ENCODE measurements at regions not wholly inside any gene's neighbourhood (a gene's known extent, or its start where the extent isn't known, plus 50 kb on each side); places are given as distances from the start of the nearest gene placed in this dataset.

- Mint-ChIP-seq H3K4me3 (ENCODE audit: low read depth, unreplicated experiment) (no peak overlapping the region), H3K27me3 (ENCODE audit: unreplicated experiment) (no peaks in the 10 kb centered on the region), H3K4me1 (ENCODE audit: low read depth, unreplicated experiment) (peaks cover 12% of the 10 kb centered on the region), H3K9me3 (ENCODE audit: low read depth, unreplicated experiment) (no peaks in the 10 kb centered on the region), H3K27ac (ENCODE audit: unreplicated experiment) (no peak overlapping the region), H3K36me3 (ENCODE audit: insufficient read depth, unreplicated experiment) (peaks cover 6% of the 10 kb centered on the region)
- CTCF ChIA-PET = interaction anchor here (0.6 kb wide), 2 partner anchors 24 to 122 kb away, joined by 3 to 5 read pairs; no protein-coding TSS in a partner anchor
- TF ChIP-seq, protein P1, sequence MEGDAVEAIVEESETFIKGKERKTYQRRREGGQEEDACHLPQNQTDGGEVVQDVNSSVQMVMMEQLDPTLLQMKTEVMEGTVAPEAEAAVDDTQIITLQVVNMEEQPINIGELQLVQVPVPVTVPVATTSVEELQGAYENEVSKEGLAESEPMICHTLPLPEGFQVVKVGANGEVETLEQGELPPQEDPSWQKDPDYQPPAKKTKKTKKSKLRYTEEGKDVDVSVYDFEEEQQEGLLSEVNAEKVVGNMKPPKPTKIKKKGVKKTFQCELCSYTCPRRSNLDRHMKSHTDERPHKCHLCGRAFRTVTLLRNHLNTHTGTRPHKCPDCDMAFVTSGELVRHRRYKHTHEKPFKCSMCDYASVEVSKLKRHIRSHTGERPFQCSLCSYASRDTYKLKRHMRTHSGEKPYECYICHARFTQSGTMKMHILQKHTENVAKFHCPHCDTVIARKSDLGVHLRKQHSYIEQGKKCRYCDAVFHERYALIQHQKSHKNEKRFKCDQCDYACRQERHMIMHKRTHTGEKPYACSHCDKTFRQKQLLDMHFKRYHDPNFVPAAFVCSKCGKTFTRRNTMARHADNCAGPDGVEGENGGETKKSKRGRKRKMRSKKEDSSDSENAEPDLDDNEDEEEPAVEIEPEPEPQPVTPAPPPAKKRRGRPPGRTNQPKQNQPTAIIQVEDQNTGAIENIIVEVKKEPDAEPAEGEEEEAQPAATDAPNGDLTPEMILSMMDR (IDR thresholded peaks at IDR 0.05; ENCODE audit: unreplicated experiment) = no peak
- intact Hi-C loops (cut with micrococcal nuclease; ENCODE audit: unreplicated experiment) = no loop called here
- no peak for DNase-seq
- no TSS peak for BruUV-seq (replicated peaks)
These were observed 200.0 kb downstream of the LY86 start for GRCh38 chr6:6788394-6789032.

GRCh38 chr6:6790393-6790792 lies 201.9 kb downstream of the LY86 start:
- H3K27ac Mint-ChIP-seq (ENCODE audit: unreplicated experiment) = no peak overlapping the region
- CTCF ChIA-PET = interaction anchor here (1.0 kb wide), 1 partner anchor 31 kb away, joined by 3 read pairs; no protein-coding TSS in a partner anchor
- H3K4me3 Mint-ChIP-seq (ENCODE audit: low read depth, unreplicated experiment) = no peak overlapping the region
- peaks cover 6% of the 10 kb centered on the region for H3K36me3 Mint-ChIP-seq (ENCODE audit: insufficient read depth, unreplicated experiment)
- H3K9me3 Mint-ChIP-seq (ENCODE audit: low read depth, unreplicated experiment) = no peaks in the 10 kb centered on the region
- no peak for DNase-seq
- no TSS peak for BruUV-seq (replicated peaks)
- H3K27me3 Mint-ChIP-seq (ENCODE audit: unreplicated experiment) = no peaks in the 10 kb centered on the region
- intact Hi-C loops (cut with micrococcal nuclease; ENCODE audit: unreplicated experiment) = no loop called here
- H3K4me1 Mint-ChIP-seq (ENCODE audit: low read depth, unreplicated experiment) = peaks cover 12% of the 10 kb centered on the region
- TF ChIP-seq, protein P1 (IDR thresholded peaks at IDR 0.05; ENCODE audit: unreplicated experiment) = no peak

DNA sequence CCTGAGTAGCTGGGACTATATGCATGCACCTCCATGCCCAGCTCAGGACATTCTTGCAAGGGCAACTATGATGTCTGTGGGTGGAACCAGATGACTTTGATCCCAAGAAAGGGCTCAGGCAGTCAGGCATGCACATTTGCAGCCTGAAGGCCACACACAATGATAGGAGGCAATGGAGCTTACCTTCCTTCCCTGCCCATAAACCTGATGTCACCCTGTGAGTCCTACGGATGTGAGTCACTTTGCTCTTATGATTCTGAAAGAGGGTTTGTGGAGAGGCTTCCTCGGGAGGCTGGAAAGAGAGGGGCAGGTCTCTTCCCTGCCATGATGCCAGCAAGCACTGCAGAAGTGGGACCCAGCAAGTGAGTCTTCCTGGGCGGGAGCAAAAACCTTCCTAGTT lies 202.4 kb downstream of the LY86 start:
- no peak overlapping the region for H3K4me3 Mint-ChIP-seq (ENCODE audit: low read depth, unreplicated experiment)
- CTCF ChIA-PET = interaction anchor here (1.0 kb wide), 1 partner anchor 32 kb away, joined by 3 read pairs; no protein-coding TSS in a partner anchor
- TF ChIP-seq, protein P1 (IDR thresholded peaks at IDR 0.05; ENCODE audit: unreplicated experiment) = no peak
- H3K4me1 Mint-ChIP-seq (ENCODE audit: low read depth, unreplicated experiment) = peaks cover 12% of the 10 kb centered on the region
- intact Hi-C loops (cut with micrococcal nuclease; ENCODE audit: unreplicated experiment) = no loop called here
- no TSS peak for BruUV-seq (replicated peaks)
- H3K27me3 Mint-ChIP-seq (ENCODE audit: unreplicated experiment) = no peaks in the 10 kb centered on the region
- H3K27ac Mint-ChIP-seq (ENCODE audit: unreplicated experiment) = no peak overlapping the region
- no peak for DNase-seq
- H3K9me3 Mint-ChIP-seq (ENCODE audit: low read depth, unreplicated experiment) = no peaks in the 10 kb centered on the region
- peaks cover 6% of the 10 kb centered on the region for H3K36me3 Mint-ChIP-seq (ENCODE audit: insufficient read depth, unreplicated experiment)

GRCh38 chr6:6793388-6794250 lies 205.1 kb downstream of the LY86 start:
- no peaks in the 10 kb centered on the region for H3K27me3 Mint-ChIP-seq (ENCODE audit: unreplicated experiment)
- no peak overlapping the region for H3K27ac Mint-ChIP-seq (ENCODE audit: unreplicated experiment)

More at GRCh38 chr6:6793388-6794250, 205.1 kb downstream of the LY86 start:
- DNase-seq = no peak
- no peak overlapping the region for H3K4me3 Mint-ChIP-seq (ENCODE audit: low read depth, unreplicated experiment)
- TF ChIP-seq, protein P1 (IDR thresholded peaks at IDR 0.05; ENCODE audit: unreplicated experiment) = no peak
- CTCF ChIA-PET = interaction anchor here (1.2 kb wide), 1 partner anchor 12 kb away, joined by 5 read pairs; no protein-coding TSS in a partner anchor
- H3K4me1 Mint-ChIP-seq (ENCODE audit: low read depth, unreplicated experiment) = peaks cover 12% of the 10 kb centered on the region
- no TSS peak for BruUV-seq (replicated peaks)
- intact Hi-C loops (cut with micrococcal nuclease; ENCODE audit: unreplicated experiment) = no loop called here
- H3K36me3 Mint-ChIP-seq (ENCODE audit: insufficient read depth, unreplicated experiment) = peaks cover 6% of the 10 kb centered on the region
- H3K9me3 Mint-ChIP-seq (ENCODE audit: low read depth, unreplicated experiment) = no peaks in the 10 kb centered on the region

Measured in Calu3 (cell line).